ENCODE measurements at regions not wholly inside any gene's neighbourhood (a gene's known extent, or its start where the extent isn't known, plus 50 kb on each side); places are given as distances from the start of the nearest gene placed in this dataset.
A peak's percentile ranks its signal among the peaks of the same experiment; 100 is the strongest.
"Not testable (repeated sequence)": the region's sequence is repeated elsewhere in the genome, so short reads cannot be mapped to it uniquely, and the experiment has no call there.

DNA sequence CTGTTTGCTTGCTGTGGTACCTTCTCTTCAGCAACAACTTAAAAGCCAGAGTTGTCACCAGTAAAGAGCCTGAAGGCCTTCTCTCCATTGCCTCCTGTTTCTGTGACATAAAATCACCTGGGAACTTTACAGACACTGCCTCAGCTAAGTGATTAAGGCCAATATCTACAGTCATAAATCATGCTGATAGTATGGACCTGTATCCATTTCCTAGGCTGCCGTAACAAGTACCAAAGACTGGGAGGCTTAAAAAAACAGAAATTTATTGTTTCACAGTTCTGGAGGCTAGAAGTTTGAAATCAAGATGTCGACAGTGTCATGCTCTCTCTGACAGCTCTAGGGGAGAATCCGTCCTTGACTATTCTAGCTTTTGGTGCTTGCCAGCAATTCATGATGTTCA, 108.4 kb upstream of the UNC5B start:
- no peak for DNase-seq (ENCODE audit: extremely low read depth, low read depth, low spot score)

DNA sequence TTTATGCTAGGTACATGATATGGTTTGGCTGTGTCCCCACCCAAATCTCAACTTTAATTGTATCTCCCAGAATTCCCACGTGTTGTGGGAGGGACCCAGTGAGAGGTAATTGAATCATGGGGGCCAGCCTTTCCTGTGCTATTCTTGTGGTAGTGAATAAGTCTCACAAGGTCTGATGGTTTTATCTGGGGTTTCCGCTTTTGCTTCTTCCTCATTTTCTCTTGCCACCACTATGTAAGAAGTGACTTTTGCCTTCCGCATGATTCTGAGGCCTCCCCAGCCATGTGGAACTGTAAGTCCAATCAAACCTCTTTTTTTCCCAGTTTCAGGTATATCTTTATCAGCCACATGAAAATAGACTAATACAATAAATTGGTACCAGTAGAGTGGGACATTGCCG, 106.2 kb upstream of the UNC5B start:
- DNase-seq (ENCODE audit: extremely low read depth, low read depth, low spot score), result not testable (repeated sequence)

DNA sequence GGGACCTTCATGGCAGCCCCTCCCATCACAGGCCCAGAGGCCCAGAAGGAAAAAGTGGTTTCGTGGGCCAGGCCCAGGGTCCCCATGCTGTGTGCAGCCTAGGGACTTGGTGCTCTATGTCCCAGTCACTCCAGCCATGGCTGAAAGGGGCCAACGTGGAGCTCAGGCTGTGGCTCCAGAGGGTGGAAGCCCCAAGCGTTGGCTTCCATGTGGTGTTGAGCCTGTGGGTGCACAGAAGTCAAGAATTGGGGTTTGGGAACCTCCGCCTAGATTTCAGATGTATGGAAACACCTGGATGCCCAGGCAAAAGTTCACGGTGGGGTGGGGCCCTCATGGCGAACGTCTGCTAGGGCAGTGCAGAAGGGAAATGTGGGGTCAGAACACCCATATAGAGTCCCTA, 105.3 kb upstream of the UNC5B start:
- not testable (repeated sequence) for DNase-seq (ENCODE audit: extremely low read depth, low read depth, low spot score)

DNA sequence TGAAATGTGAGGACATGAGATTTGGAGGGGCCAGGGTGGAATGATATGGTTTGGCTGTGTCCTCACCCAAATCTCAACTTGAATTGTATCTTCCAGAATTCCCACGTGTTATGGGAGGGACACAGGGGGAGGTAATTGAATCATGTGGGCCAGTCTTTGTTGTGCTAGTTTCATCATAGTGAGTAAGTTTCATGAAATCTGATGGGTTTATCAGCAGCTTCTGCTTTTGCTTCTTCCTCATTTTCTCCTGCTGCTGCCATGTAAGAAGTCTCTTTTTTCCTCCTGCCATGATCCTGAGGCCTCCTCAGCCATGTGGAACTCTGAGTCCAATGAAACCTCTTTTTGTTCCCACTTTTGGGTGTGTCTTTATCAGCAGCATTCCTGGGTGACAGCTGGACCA, 104.3 kb upstream of the UNC5B start:
- not testable (repeated sequence) for DNase-seq (ENCODE audit: extremely low read depth, low read depth, low spot score)

DNA sequence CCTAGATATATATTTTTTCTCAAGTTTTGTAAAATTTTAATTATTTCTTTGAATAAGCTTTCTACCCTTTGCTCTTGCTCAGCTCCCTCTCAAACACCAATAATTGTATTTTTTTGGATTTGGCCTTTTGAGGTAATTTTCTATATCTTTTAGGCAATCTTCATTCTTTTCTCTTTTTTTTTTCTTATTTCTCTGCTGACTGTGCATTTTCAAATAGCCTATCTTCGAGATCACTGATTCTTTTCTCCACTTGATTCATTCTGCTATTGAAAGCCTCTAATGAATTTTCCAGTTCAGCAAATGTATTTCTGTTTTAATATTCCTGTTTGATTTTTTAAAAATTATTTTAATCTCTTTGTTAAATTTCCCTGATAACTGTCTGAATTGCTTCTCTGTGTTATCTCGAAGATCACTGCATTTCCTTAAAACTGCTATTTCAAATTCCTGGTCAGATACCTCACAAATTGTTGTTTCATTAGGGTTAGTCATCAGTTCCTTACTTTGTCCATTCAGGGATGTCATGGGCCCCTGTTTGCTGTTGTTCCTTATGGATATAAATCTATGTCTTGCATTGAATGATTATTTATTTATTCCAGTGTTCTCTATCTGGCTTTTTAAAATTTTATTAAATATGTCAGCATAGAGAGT, 100.1 kb upstream of the UNC5B start:
- peak; percentile 41 for DNase-seq (ENCODE audit: extremely low read depth, low read depth, low spot score)

DNA sequence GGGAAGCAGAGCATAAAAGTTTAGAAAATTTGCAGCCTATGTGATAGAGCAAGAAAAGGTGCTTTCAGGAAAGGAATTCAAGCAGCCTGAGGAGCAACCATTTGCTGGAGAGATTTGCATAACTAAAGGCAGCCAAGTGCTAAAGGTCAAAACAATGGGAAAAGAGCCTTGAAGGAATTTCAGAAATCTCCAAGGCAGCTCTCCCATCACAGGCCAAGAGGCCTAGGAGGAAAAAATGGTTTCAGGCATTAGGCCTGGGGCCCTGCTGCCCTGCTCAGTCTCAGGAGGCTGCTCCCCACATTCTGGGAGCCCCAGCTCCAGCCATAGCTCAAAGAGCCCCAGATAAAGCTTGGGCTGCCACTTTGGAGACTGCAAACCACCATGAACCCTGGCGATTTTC, 95.9 kb upstream of the UNC5B start:
- DNase-seq (ENCODE audit: extremely low read depth, low read depth, low spot score), result no peak

DNA sequence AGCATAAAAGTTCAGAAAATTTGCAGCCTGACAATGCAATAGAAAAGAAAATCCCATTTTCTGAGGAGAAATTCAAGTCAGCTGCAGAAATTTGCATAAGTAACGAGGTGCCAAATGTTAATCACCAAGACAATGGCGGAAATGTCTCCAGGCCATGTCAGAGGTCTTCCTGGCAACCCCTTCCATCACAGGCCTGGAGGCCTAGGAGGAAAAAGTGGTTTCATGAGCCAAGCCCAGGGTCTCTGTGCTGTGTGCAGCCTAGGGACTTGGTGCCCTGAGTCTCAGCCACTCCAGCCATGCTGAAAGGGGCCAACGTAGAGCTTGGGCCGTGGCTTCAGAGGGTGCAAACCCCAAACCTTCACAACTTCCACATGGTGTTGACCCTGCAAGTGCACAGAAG, 94.8 kb upstream of the UNC5B start:
- not testable (repeated sequence) for DNase-seq (ENCODE audit: extremely low read depth, low read depth, low spot score)

DNA sequence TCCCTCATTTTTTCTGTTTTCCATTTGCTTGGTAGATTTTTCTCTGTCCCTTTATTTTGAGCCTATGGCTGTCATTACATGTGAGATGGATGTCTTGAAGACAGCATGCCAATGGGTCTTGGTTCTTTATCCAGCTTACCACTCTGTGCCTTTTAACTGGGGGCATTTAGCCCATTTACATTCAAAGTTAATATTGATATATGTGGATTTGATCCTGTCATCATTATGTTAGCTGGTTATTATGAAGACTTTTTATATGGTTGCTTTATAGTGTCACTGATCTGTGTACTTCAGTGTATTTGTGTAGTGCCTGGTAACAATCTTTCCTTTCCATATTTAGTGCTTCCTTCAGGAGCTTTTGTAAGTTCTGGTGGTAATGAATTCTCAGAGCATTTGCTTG, 89.3 kb upstream of the UNC5B start:
- DNase-seq (ENCODE audit: extremely low read depth, low read depth, low spot score), result no peak

DNA sequence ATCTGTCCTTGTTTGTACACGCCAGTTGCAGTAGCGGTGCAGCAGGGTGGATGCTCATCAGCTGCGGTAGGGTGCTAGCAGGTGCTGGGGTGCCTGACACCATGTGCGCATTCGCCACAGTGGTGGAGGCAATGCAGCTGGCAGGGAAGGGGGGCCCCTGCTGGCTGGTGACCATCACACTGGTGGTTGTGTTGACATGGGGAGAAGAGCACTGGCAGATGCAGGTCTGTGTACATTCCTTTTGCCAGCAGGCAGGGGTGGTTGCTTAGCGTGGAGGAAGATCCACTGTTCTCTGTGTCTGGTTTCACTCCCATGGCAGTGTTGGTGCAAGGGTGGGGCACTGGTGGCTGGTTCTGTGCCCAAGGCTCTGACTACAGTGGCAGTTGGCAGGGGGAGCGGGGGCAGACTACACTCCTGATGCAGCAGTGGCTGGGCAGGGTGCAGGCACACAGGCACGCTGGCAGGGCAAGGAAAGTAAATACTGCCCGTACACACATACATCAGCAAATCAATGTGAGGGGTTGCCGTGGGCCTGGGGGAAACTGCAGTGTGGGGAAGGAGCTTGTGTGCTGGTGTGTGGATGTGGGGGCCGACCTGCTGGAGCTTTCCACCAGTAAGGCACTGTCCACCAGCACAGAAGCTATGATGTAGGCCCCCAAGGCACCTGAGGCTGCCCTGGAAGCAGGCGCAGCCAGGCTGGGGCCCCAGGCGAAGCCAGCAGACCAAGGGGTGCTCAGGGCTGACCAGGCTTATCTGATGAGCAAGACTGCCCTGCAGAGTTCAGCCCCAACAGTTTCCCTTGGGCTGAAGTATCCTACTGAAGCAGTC, 87.2 kb upstream of the UNC5B start:
- DNase-seq (ENCODE audit: extremely low read depth, low read depth, low spot score), result no peak

DNA sequence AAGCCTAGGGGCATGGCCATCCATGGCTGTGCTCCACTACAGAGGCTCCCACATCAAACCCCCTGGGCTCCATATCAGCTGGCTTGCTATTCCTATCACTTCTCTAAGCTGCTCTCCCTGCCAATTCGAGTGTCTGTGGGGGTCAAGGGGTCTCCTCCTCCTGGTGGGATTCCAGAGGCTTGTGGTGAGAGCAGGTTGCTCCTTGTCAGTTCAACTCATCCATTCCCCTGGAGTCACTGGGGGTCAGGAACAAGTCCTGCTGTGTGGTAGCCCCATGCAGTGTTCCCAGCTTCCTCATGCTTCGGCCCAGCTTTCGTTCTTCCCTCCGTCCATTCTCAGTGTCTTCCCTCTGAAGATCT, 86.6 kb upstream of the UNC5B start:
- DNase-seq (ENCODE audit: extremely low read depth, low read depth, low spot score), result no peak

DNA sequence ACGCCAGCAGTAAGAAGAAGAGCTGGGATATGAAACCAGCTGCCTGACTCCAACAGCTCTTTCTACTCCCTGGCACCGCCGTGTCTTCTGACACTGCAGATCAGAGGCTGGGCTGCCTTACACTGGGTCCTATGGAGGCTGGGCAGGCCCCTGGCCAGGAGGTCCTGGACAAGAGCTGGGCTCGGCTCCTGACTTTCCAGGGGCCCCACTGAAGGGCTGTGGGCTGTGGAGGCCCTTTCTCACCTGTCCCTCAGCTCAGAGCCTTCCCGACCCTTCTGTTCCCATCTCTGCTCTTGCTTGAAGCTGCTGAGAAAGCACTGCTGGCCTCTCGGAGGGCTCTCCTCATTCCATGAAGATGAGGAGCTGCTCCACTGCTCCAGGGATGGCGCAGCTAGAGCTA, 85.9 kb upstream of the UNC5B start:
- no peak for DNase-seq (ENCODE audit: extremely low read depth, low read depth, low spot score)

DNA sequence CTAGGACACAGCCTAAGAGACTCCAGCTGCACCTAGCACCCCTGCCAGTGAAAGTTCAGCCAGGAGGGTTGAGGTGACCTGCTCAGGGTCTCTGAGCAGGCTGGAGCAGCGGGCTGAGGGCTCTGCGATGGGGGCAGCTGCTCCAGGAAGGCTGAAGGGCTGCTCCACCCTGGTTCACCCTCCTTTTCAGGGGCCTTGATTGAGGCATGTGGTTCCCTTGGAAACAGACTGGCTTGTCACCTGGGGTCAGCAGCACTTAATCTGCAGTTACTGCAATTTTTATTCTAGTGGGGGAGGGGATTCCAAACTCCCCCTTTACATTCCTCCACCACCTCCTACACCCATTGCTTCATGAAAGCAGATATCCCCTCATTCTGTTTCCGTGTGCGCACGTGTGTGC, 85.3 kb upstream of the UNC5B start:
- DNase-seq (ENCODE audit: extremely low read depth, low read depth, low spot score), result no peak

DNA sequence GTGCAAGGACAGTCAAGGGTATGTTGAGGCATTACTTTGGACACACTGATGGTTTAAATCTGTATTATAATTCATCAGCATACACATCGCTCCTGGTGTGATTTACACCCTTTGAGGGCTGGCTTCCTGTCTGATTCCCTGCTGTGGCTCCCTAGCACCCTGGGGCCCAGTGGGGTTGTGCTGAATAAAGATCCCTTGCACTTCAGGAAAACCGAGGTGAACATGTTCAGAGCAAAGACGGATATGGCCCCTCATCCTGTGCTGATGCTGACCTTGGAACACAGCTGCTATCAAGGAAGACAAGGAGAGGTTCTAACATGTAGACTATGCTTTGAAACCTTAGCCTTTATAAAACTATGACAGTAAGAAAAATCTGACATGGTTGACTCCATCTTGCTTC, 84.6 kb upstream of the UNC5B start:
- DNase-seq (ENCODE audit: extremely low read depth, low read depth, low spot score), result no peak

DNA sequence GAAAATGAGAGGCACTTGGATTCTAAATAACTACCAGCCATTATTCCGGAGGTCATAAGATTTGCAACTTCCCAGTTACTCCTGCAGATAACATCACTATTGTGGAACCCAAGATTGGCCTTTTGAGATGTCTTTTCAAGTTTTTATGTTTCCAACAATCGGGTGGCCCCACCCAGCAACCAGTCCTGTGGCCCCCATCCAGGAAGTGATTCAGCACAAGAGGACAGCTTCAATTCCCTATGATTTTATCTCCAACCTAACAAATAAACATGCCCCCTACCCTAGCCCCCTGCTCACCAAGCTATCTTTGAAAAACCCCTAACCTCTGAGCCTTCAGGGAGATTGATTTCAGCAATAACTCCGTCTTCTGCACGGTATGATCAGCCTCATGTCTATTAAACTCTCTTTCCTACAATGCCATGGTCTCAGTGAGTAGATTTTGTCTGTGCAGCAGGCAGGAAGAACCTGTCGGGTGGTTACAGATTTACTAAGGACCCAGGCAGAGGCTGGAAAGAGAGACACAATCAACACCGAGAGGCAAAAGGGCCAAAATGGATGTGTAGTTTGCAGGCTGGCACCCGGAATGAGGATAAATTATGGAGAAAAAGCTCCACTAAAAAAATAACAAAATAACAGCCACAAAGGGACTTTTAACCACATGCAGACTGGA, 83.9 kb upstream of the UNC5B start:
- no peak for DNase-seq (ENCODE audit: extremely low read depth, low read depth, low spot score)

DNA sequence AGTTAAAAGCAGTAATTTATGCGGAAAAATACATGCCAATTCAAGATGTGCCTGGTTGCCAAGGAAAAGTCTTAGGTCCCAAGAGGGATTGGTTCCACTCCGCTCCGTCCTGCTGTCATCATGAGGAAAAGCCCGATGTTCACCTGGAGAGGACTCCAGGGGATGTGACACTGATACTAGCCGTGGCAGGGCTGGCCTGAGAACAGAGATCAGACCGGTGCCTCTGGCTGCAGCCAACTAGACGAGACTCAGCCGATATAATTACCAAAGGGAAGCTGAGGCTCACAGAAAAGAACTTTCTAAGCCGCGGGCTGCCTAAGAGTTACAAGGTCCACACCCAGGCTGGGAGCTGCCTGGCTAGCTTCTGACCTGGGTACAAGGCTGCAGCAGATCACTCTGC, 81.3 kb upstream of the UNC5B start:
- DNase-seq (ENCODE audit: extremely low read depth, low read depth, low spot score), result no peak

DNA sequence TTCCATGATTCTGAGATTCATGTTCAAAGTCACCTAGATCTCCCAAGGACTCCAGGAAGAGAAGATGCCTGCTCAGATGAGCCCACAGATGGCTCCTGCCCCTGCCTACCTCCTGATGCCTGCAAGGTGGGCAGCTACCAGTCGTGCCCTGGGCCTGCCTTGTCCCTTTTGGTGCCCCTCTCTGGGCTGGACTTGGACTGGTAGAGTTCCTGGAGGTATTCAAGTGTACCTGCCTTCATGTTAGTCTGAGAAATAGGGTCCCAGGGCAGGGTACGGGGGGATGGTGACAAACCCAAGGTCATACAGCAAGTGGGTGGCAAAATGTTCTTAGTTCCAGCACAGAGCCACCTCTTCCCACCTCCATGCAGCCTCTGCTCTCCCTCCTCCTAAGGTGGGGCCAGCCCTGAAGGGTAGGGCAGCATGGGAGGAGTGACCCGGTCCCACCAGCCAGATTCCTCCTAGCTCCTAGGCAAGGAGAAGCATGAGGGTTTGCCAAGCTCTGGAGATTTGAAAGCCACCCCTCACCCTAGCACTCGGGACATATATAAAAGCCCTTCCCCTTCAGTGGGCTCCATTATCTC, 80.8 kb upstream of the UNC5B start:
- DNase-seq (ENCODE audit: extremely low read depth, low read depth, low spot score), result no peak

DNA sequence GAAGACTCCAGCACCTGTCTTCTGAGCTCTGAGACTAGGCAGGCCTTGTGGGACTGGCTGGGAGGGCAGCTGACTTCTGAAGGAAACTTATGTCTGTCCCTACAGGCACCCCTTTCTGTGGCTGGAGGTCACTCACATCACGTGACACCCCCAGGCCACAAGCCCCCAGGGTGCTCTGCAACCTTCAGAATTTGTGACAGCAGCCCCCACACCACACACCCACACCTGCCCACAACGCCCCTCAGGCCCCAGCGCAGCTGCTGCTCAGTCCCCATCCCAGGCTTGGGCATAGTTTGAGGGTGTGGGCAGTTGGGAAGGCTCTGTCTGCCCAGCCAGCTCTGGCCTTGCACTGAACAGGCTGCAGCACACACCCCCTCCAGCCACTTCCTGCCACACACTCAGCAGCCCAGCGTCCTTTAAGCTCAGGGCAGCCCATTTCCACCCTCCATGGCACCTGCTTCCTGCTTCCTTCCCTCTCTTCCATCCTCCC, 80.0 kb upstream of the UNC5B start:
- no peak for DNase-seq (ENCODE audit: extremely low read depth, low read depth, low spot score)

DNA sequence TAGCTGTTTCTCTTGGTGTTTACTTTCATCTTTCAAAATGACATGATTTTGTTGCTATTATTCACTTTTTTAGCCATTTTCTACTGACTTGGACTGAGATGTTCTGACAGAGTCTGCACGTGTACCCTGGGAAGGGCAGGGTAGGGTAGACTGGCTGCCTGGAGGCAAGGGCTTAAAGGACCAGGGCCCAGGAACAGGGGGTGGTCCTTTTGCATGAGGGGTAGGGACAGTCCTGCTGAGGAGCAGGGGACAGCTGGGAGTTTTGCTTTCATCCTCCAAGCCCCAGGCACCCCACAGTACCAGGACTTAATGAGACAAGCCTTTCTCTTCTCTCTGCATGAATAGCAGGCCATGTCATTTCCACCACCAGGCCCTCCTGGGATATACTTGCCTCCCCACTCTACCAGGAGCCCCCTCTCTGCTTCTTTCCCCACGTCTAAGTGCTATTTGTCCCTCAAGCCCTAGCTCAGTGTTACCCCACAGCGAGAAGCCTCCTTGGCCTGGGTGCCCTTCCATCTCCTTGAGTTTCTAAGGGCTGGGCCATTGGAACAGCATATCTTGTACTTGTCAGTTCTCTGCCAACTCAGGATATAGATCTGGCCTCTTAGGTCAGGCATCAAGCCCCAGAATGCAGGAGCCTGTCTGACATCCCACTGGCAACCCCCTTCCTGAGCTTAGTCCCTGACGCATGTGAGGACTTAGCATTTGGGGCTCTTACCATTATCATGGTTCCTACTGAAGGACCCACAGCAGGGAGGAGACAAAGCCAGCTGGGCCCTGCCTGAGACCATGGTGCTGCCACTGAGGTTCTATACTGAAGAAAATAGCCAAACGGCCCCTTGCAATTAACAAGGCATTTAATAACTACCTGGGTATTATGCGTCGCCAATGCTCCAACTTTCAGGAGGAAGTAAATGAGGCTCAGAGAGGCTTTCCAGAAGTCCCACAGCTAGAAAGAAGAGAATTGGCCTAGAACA, 78.4 kb upstream of the UNC5B start:
- DNase-seq (ENCODE audit: extremely low read depth, low read depth, low spot score), result no peak

DNA sequence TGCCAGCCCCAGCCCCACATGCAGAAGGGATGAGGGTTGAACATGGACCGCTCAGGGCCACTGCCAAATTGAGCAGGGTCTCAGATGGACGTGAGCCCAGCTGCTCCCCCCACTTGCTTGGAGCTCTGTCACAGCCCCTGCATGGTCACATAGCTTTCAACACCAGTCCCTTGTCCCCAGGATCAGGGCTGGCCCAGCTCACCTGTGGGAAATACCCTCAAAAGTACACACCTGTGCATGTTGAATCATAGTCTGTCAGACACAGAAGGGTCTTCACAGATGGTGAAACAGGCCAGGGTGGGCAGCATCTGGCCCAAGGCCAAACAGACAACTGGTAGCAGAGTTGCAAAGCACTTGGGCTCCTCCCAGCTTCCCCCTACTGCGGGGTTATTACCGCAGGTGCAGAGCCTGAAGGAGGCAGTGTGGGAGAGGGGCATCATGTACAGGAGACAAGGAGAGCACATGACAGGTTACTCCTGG, 77.6 kb upstream of the UNC5B start:
- DNase-seq (ENCODE audit: extremely low read depth, low read depth, low spot score), result no peak

DNA sequence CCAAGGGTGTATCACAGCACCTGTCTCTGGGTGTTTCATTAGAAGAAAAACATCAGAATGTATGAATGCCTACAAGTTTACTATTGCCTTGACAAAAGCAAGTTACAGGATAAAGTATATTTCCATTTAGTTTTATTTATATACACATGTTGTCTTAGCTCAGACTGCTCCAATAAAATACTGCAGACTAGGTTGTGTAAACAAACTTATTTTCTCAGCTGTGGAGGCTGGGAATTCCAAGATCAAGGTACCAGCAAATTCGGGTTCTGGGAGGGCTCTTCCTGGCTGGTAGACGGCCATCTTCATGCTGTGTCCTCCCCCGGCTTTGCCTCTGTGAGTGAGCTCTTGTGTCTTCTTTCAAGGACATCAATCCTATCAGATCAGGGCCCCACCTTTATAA, 77.1 kb upstream of the UNC5B start:
- DNase-seq (ENCODE audit: extremely low read depth, low read depth, low spot score), result no peak
